Pancreas (tissue), 10 donors: ENCODE measurements at regions not wholly inside any gene's neighbourhood (a gene's known extent, or its start where the extent isn't known, plus 50 kb on each side); places are given as distances from the start of the nearest gene placed in this dataset.
"Not testable (repeated sequence)": the region's sequence is repeated elsewhere in the genome, so short reads cannot be mapped to it uniquely, and the experiment has no call there.

Experiments used
- ATAC-seq, 4 donors: fragments of 200-7000 bp; cut with Tn5 transposase; one replicate each; pipeline versions ENCODE4 v1.8.0 to v1.9.1; 2020; ENCODE audit warnings: mild to moderate bottlenecking in 4 of 4, moderate library complexity in 4 of 4
- DNase-seq, 6 donors: peaks; one replicate each; pipeline ENCODE4 v3.0.0-alpha.2; 2020
- FAIRE-seq: peaks from 2 replicates; lab custom pipeline; 2012; peaks lifted over from hg19 to GRCh38; lab: Jason Lieb, UNC
- H3K27ac ChIP-seq, 4 donors: fragments of 200-600 bp; sonication (generic); 1 replicate in 3 of 4; 2 replicates in 1 of 4; pipeline versions ENCODE4 v1.5.0 to v1.8.0; 2020
- H3K27me3 ChIP-seq, 4 donors: fragments of 200-600 bp; one replicate each; pipeline ENCODE4 v1.8.0; 2021
- H3K36me3 ChIP-seq, 3 donors: fragments of 200-600 bp; sonication (generic) in 1 of 3; one replicate each; pipeline versions ENCODE4 v1.5.0 to v1.8.0; 2020 to 2021
- H3K4me1 ChIP-seq, 3 donors: fragments of 200-600 bp; one replicate each; pipeline ENCODE4 v1.8.0; 2021
- H3K4me3 ChIP-seq, 4 donors: fragments of 200-600 bp; sonication (generic) in 2 of 4; one replicate each; pipeline versions ENCODE4 v1.5.0 to v1.8.0; 2020 to 2021
- H3K9me3 ChIP-seq, 4 donors: fragments of 200-600 bp; one replicate each; pipeline ENCODE4 v1.8.0; 2021
- CTCF ChIP-seq, 4 donors: fragments of 200-600 bp; sonication (generic) in 3 of 4; IDR thresholded peaks; one replicate each; pipeline versions ENCODE4 v1.5.0 to v1.8.0; 2021; ENCODE audit warnings: antibody characterized with exemption in 4 of 4
- WGBS, 2 donors: extraction: QIAGEN DNeasy Blood & Tissue Kit; methylation state at CpG; one replicate each; pipeline ENCODE4 v1.1.7; 2013; 5-methylcytosine and 5-hydroxymethylcytosine counted together
- intact Hi-C, 3 donors: fragments of 100-400 bp; cut with DNase I; formaldehyde crosslinking; loops; one replicate each; pipeline versions ENCODE4 v1.11.1 to v1.14.2; 2022
- donor health status: healthy with polysubstance abuse.
- donor health status: DM: no; HTN: no; CAD: no; lungs with moderate emphysema.
- donor health status: DM: no; HTN: no; CAD: no.
- donor health status: control.
- donor health status: control.
- donor health status: Bipolar disorder and iron deficiency.
- donor health status: DM: yes; HTN: yes; CAD: no.
- donor health status: DM: no; HTN: no; CAD: no.
- donor health status: DM: no; HTN: no; CAD: no.
- donor health status: DM: yes; HTN: yes; CAD: no.

GRCh38 chr16:22638393-22639206 lies 127.9 kb downstream of the NPIPB5 start:
- no peaks in the 10 kb centered on the region for H3K4me1 ChIP-seq
- H3K36me3 ChIP-seq: no peaks in the 10 kb centered on the region
- ATAC-seq (no peak), FAIRE-seq (no peak), DNase-seq (no peak)
- H3K9me3 ChIP-seq: no peaks in the 10 kb centered on the region
- no peak overlapping the region for H3K27ac ChIP-seq
- TF ChIP-seq CTCF (IDR thresholded peaks at IDR 0.05): no peak
- no peak overlapping the region for H3K4me3 ChIP-seq
- intact Hi-C loops: no loop called here
- no peaks in the 10 kb centered on the region for H3K27me3 ChIP-seq
- 60 to 65% methylated on average over 8 of the region's 8 CpGs for WGBS, 2 donors

- Histone ChIP-seq H3K36me3 (no peaks in the 10 kb centered on the region), H3K4me3 (no peak overlapping the region), H3K27ac (no peak overlapping the region), H3K4me1 (no peaks in the 10 kb centered on the region), H3K9me3 (no peaks in the 10 kb centered on the region), H3K27me3 (no peaks in the 10 kb centered on the region)
- WGBS, 2 donors: 23 to 43% methylated on average over 1 of the region's 1 CpG
- no peak for FAIRE-seq
- intact Hi-C loops: no loop called here
- ATAC-seq: no peak
- DNase-seq: no peak
- TF ChIP-seq CTCF (IDR thresholded peaks at IDR 0.05): no peak
Observed at GRCh38 chr16:22641131-22641628, 130.5 kb downstream of the NPIPB5 start.

- Histone ChIP-seq H3K4me1 (no peaks in the 10 kb centered on the region), H3K4me3 (no peak overlapping the region), H3K9me3 (no peaks in the 10 kb centered on the region), H3K27ac (no peak overlapping the region), H3K27me3 (no peaks in the 10 kb centered on the region), H3K36me3 (no peaks in the 10 kb centered on the region)
- TF ChIP-seq CTCF (IDR thresholded peaks at IDR 0.05): no peak
- intact Hi-C loops: no loop called here
- no peak for DNase-seq
- WGBS, 2 donors: 43% methylated on average over 9 of the region's 9 CpGs
- no peak for FAIRE-seq
- ATAC-seq: no peak
Observed at GRCh38 chr16:22642416-22643088, 131.9 kb downstream of the NPIPB5 start.

GRCh38 chr16:22643203-22643602 lies 132.5 kb downstream of the NPIPB5 start:
- ATAC-seq, H3K27ac ChIP-seq, H3K4me3 ChIP-seq, DNase-seq, H3K9me3 ChIP-seq, H3K4me1 ChIP-seq, H3K27me3 ChIP-seq, H3K36me3 ChIP-seq, intact Hi-C loops, FAIRE-seq: not testable (repeated sequence)
- WGBS, 2 donors: 75 to 89% methylated on average over 5 of the region's 5 CpGs

GRCh38 chr16:22643886-22644285 lies 133.2 kb downstream of the NPIPB5 start:
- DNase-seq (no peak), ATAC-seq (no peak), FAIRE-seq (no peak)
- no peak overlapping the region for H3K27ac ChIP-seq
- H3K4me3 ChIP-seq: no peak overlapping the region
- no peaks in the 10 kb centered on the region for H3K27me3 ChIP-seq
- intact Hi-C loops: no loop called here
- 66 to 79% methylated on average over 2 of the region's 2 CpGs for WGBS, 2 donors
- H3K36me3 ChIP-seq: no peaks in the 10 kb centered on the region
- no peaks in the 10 kb centered on the region for H3K4me1 ChIP-seq
- no peaks in the 10 kb centered on the region for H3K9me3 ChIP-seq
- TF ChIP-seq CTCF (IDR thresholded peaks at IDR 0.05): no peak
